Liver (tissue), 8 donors: ENCODE measurements at regions not wholly inside any gene's neighbourhood (a gene's known extent, or its start where the extent isn't known, plus 50 kb on each side); places are given as distances from the start of the nearest gene placed in this dataset.

ENCODE experiments used
- DNase-seq: peaks from one replicate; pipeline ENCODE4 v3.0.0-alpha.2; 2017; ENCODE audit warnings: low spot score
- H3K27ac ChIP-seq, 2 donors: one replicate each; pipeline ENCODE4 v1.7.0; 2013; ENCODE audit warnings: inconsistent platforms in 2 of 2, low read length in 2 of 2, control low read depth in 1 of 2, low read depth in 1 of 2, mild to moderate bottlenecking in 1 of 2
- H3K27me3 ChIP-seq, 4 donors: one replicate each; pipeline versions ENCODE4 v1.6.1 to v1.7.0; 2013; ENCODE audit warnings: low read length in 3 of 4, inconsistent platforms in 1 of 4, mild to moderate bottlenecking in 1 of 4, moderate library complexity in 1 of 4; ENCODE audit not compliant: control insufficient read depth in 4 of 4, insufficient read depth in 4 of 4
- H3K36me3 ChIP-seq, 4 donors: one replicate each; pipeline versions ENCODE4 v1.6.1 to v1.7.0; 2013; ENCODE audit warnings: low read length in 3 of 4, mild to moderate bottlenecking in 3 of 4, low read depth in 1 of 4, moderate library complexity in 1 of 4; ENCODE audit not compliant: control insufficient read depth in 4 of 4, insufficient read depth in 3 of 4
- H3K4me1 ChIP-seq, 4 donors: one replicate each; pipeline versions ENCODE4 v1.6.1 to v1.7.0; 2013; ENCODE audit warnings: low read length in 3 of 4, mild to moderate bottlenecking in 3 of 4, moderate library complexity in 1 of 4; ENCODE audit not compliant: control insufficient read depth in 4 of 4, insufficient read depth in 4 of 4
- H3K4me3 ChIP-seq, 3 donors: one replicate each; pipeline versions ENCODE4 v1.6.1 to v1.7.0; 2013; ENCODE audit warnings: low read length in 3 of 3, control low read depth in 1 of 3, low read depth in 1 of 3, mild to moderate bottlenecking in 1 of 3
- H3K9ac ChIP-seq, 2 donors: one replicate each; pipeline ENCODE4 v1.7.0; 2013; ENCODE audit warnings: low read length in 2 of 2, mild to moderate bottlenecking in 2 of 2, moderate library complexity in 2 of 2, control low read depth in 1 of 2, low read depth in 1 of 2
- H3K9me3 ChIP-seq, 4 donors: one replicate each; pipeline versions ENCODE4 v1.6.1 to v1.7.0; 2013; ENCODE audit warnings: low read length in 3 of 4; ENCODE audit not compliant: control insufficient read depth in 4 of 4
- CTCF ChIP-seq: fragments of 150-350 bp; IDR thresholded peaks from 2 replicates; pipeline ENCODE4 v1.5.1; 2017; ENCODE audit warnings: improper control_type of control experiment, low read depth, low read length; ENCODE audit not compliant: missing input control
- EGR1 ChIP-seq, 2 donors: IDR thresholded peaks; 2 replicates each; pipeline ENCODE4 v1.6.1; 2016 to 2018; ENCODE audit warnings: antibody characterized with exemption in 2 of 2, low read depth in 2 of 2
- FOXA1 ChIP-seq: IDR thresholded peaks from 2 replicates; pipeline ENCODE4 v1.6.1; 2016; ENCODE audit warnings: antibody characterized with exemption
- FOXA2 ChIP-seq: IDR thresholded peaks from 2 replicates; pipeline ENCODE4 v1.6.1; 2016; ENCODE audit warnings: antibody characterized with exemption
- GABPA ChIP-seq, 2 donors: IDR thresholded peaks in 1 of 2; conservative IDR thresholded peaks in 1 of 2; 2 replicates each; pipeline ENCODE4 v1.6.1; 2016; ENCODE audit warnings: antibody characterized with exemption in 2 of 2, mild to moderate bottlenecking in 1 of 2, moderate library complexity in 1 of 2
- HNF4A ChIP-seq, 2 donors: conservative IDR thresholded peaks; 2 replicates each; pipeline ENCODE4 v1.6.1; 2016; ENCODE audit warnings: antibody characterized with exemption in 2 of 2, mild to moderate bottlenecking in 2 of 2
- HNF4G ChIP-seq: IDR thresholded peaks from 2 replicates; pipeline ENCODE4 v1.6.1; 2016; ENCODE audit warnings: antibody characterized with exemption
- JUND ChIP-seq, 2 donors: IDR thresholded peaks; 2 replicates each; pipeline ENCODE4 v1.6.1; 2016; ENCODE audit warnings: antibody characterized with exemption in 2 of 2
- NR2F2 ChIP-seq: IDR thresholded peaks from 2 replicates; pipeline ENCODE4 v1.6.1; 2016; ENCODE audit warnings: antibody characterized with exemption
- RAD21 ChIP-seq, 2 donors: IDR thresholded peaks; 2 replicates each; pipeline ENCODE4 v1.6.1; 2016; ENCODE audit warnings: antibody characterized with exemption in 2 of 2, mild to moderate bottlenecking in 2 of 2
- REST ChIP-seq: IDR thresholded peaks from 2 replicates; pipeline ENCODE4 v1.6.1; 2016; ENCODE audit warnings: antibody characterized with exemption, mild to moderate bottlenecking
- SP1 ChIP-seq: IDR thresholded peaks from 2 replicates; pipeline ENCODE4 v1.6.1; 2018; ENCODE audit warnings: antibody characterized with exemption, mild to moderate bottlenecking
- TAF1 ChIP-seq: conservative IDR thresholded peaks from 2 replicates; pipeline ENCODE4 v1.6.1; 2016; ENCODE audit warnings: antibody characterized with exemption, mild to moderate bottlenecking
- YY1 ChIP-seq: IDR thresholded peaks from 2 replicates; pipeline ENCODE4 v1.6.1; 2016; ENCODE audit warnings: antibody characterized with exemption, mild to moderate bottlenecking
- ZBTB33 ChIP-seq: IDR thresholded peaks from 2 replicates; pipeline ENCODE4 v1.6.1; 2016; ENCODE audit warnings: antibody characterized with exemption
- WGBS: extraction: QIAGEN DNeasy Blood & Tissue Kit; methylation state at CpG from one replicate; pipeline ENCODE4 v1.1.7; 2013; 5-methylcytosine and 5-hydroxymethylcytosine counted together
- TF ChIP-seq, protein P1 (sequence below): IDR thresholded peaks from 2 replicates; pipeline ENCODE4 v1.6.1; 2016; ENCODE audit warnings: antibody characterized with exemption
- TF ChIP-seq, protein P2 (sequence below): IDR thresholded peaks from 2 replicates; pipeline ENCODE4 v1.6.1; 2016; ENCODE audit warnings: antibody characterized with exemption
- donor health status: healthy.
- donor health status: healthy.
- donor health status: healthy.
- donor health status: healthy.
- donor health status: healthy.

GRCh38 chr12:131345521-131346436 lies 365.1 kb upstream of the SFSWAP start:
- TF ChIP-seq GABPA (IDR thresholded peaks at IDR 0.05 in 1 of 2, conservative IDR thresholded peaks at IDR 0.05 in 1 of 2) (no peak), HNF4A (conservative IDR thresholded peaks at IDR 0.05) (no peak), YY1 (no peak), FOXA1 (no peak), FOXA2 (no peak), EGR1 (IDR thresholded peaks at IDR 0.05; ENCODE audit: low read depth in 2 of 2) (no peak), HNF4G (no peak), REST (no peak)
- TF ChIP-seq, protein P1, sequence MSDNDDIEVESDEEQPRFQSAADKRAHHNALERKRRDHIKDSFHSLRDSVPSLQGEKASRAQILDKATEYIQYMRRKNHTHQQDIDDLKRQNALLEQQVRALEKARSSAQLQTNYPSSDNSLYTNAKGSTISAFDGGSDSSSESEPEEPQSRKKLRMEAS = no peak
- 79% methylated on average over 16 of the region's 19 CpGs for WGBS
- H3K27ac ChIP-seq = no peak overlapping the region
- peaks cover 0 to 8% (median 2%) of the 10 kb centered on the region in 4 donors for H3K27me3 ChIP-seq
- H3K4me3 ChIP-seq = no peak overlapping the region
- no peak for DNase-seq
- no peaks in the 10 kb centered on the region for H3K9me3 ChIP-seq
- no peaks in the 10 kb centered on the region for H3K4me1 ChIP-seq
- no peaks in the 10 kb centered on the region for H3K36me3 ChIP-seq
- H3K9ac ChIP-seq = no peak overlapping the region

DNA sequence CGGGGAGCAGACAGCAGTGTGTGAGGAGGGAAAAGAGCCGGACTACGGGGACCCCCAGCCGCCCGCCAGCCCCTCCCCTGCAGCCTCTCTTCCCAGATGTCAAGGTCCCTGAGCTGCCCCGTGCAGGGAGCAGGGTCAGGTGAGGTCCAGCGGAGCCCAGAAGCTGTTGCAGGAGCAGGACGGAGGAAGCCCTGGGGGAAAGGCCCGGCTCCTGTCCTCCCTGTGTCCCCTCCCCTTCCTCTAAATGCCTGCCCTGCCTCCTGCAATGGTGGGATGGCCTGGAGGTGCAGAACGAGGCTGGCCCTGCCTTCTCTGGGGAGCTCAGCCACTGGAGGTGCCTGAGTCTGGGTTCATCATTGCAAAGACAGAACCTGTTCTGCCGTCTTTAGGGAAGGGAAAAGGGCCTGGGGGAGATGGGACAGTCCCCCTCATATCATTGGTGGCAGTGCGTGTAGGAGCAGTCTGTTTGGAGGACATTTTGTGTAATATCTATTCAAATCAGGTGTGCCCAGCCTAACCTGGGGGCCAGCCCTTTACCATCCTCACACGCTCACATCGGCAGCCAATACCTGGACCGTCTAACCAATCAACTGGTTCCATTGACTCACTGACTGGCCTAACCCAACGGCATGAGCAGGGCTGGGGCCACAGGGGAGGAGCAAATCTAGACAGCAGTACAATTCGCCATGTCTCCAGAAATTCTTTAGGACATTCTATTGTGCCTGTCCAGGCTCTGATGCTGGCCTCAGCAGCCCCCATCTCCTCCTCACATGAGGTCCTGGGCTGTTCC lies 364.1 kb upstream of the SFSWAP start:
- Histone ChIP-seq H3K9ac (no peak overlapping the region), H3K36me3 (no peaks in the 10 kb centered on the region), H3K4me1 (no peaks in the 10 kb centered on the region), H3K4me3 (no peak overlapping the region), H3K27ac (no peak overlapping the region), H3K27me3 (peaks cover 0 to 14% (median 2%) of the 10 kb centered on the region in 4 donors), H3K9me3 (peaks cover 0 to 7% (median 0%) of the 10 kb centered on the region in 4 donors)
- DNase-seq = no peak
- 61% methylated on average over 17 of the region's 17 CpGs for WGBS
- TF ChIP-seq REST (no peak), JUND (IDR thresholded peaks at IDR 0.05) (no peak), TAF1 (no peak), GABPA (IDR thresholded peaks at IDR 0.05 in 1 of 2, conservative IDR thresholded peaks at IDR 0.05 in 1 of 2) (no peak), HNF4G (no peak), ZBTB33 (no peak), NR2F2 (no peak), RAD21 (IDR thresholded peaks at IDR 0.05) (no peak), FOXA1 (no peak), EGR1 (IDR thresholded peaks at IDR 0.05; ENCODE audit: low read depth in 2 of 2) (no peak), YY1 (no peak), CTCF (no peak), SP1 (no peak)
- TF ChIP-seq, protein P2, sequence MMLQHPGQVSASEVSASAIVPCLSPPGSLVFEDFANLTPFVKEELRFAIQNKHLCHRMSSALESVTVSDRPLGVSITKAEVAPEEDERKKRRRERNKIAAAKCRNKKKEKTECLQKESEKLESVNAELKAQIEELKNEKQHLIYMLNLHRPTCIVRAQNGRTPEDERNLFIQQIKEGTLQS = no peak
- TF ChIP-seq, protein P1 = no peak
